Bronchial epithelial cell (primary cell): ENCODE measurements at regions not wholly inside any gene's neighbourhood (a gene's known extent, or its start where the extent isn't known, plus 50 kb on each side); places are given as distances from the start of the nearest gene placed in this dataset.
A peak's percentile ranks its signal among the peaks of the same experiment; 100 is the strongest.

Experiments
- DNase-seq: peaks from one replicate; pipeline ENCODE4 v3.0.0-alpha.2; 2010; ENCODE audit warnings: low read depth
- FAIRE-seq: peaks from 2 replicates; lab custom pipeline; 2011; peaks lifted over from hg19 to GRCh38; lab: Jason Lieb, UNC
- H3K27me3 ChIP-seq: 2 replicates; pipeline ENCODE4 v1.5.1; 2011; ENCODE audit warnings: low read length; ENCODE audit not compliant: control insufficient read depth, insufficient read depth
- H3K36me3 ChIP-seq: 2 replicates; pipeline ENCODE4 v1.5.1; 2011; ENCODE audit warnings: low read length; ENCODE audit not compliant: control insufficient read depth, insufficient read depth
- H3K4me3 ChIP-seq: 2 replicates; pipeline ENCODE4 v1.5.1; 2011; ENCODE audit warnings: mild to moderate bottlenecking, low read depth, low read length, control low read depth
- TF ChIP-seq, protein P1 (sequence below): IDR thresholded peaks from 2 replicates; pipeline ENCODE4 v1.5.1; 2011; ENCODE audit warnings: mild to moderate bottlenecking, moderate library complexity, low read length, control low read depth, inconsistent platforms; ENCODE audit not compliant: insufficient read depth, severe bottlenecking

GRCh38 chr4:176383273-176384077, 63.7 kb downstream of the SPCS3 start:
- Histone ChIP-seq H3K27me3 (no peaks in the 10 kb centered on the region), H3K4me3 (no peak overlapping the region), H3K36me3 (no peaks in the 10 kb centered on the region)
- FAIRE-seq (no peak), DNase-seq (peak; percentile 15)
- TF ChIP-seq, protein P1, sequence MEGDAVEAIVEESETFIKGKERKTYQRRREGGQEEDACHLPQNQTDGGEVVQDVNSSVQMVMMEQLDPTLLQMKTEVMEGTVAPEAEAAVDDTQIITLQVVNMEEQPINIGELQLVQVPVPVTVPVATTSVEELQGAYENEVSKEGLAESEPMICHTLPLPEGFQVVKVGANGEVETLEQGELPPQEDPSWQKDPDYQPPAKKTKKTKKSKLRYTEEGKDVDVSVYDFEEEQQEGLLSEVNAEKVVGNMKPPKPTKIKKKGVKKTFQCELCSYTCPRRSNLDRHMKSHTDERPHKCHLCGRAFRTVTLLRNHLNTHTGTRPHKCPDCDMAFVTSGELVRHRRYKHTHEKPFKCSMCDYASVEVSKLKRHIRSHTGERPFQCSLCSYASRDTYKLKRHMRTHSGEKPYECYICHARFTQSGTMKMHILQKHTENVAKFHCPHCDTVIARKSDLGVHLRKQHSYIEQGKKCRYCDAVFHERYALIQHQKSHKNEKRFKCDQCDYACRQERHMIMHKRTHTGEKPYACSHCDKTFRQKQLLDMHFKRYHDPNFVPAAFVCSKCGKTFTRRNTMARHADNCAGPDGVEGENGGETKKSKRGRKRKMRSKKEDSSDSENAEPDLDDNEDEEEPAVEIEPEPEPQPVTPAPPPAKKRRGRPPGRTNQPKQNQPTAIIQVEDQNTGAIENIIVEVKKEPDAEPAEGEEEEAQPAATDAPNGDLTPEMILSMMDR = no peak

DNA sequence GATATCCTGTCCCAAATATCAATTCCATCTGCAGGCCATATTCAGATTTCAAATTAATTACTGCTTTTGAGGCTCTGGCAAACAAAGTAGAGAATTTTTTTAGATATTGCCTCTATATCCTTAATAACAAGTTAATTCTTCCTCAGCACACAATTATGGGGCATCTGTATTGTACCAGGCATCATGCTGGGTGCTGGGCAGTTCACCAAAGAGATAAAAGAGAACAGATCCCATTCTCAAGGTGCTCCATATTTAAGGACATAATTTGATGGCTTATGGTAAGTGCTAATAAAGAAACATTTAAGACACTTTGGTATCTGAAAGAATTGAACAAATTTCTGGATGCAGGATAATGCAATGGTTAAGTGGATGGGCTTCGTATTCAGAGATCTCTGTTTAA, 65.8 kb downstream of the SPCS3 start:
- no peak overlapping the region for H3K4me3 ChIP-seq
- FAIRE-seq (no peak), DNase-seq (no peak)
- TF ChIP-seq, protein P1 = no peak
- no peaks in the 10 kb centered on the region for H3K27me3 ChIP-seq
- no peaks in the 10 kb centered on the region for H3K36me3 ChIP-seq

DNA sequence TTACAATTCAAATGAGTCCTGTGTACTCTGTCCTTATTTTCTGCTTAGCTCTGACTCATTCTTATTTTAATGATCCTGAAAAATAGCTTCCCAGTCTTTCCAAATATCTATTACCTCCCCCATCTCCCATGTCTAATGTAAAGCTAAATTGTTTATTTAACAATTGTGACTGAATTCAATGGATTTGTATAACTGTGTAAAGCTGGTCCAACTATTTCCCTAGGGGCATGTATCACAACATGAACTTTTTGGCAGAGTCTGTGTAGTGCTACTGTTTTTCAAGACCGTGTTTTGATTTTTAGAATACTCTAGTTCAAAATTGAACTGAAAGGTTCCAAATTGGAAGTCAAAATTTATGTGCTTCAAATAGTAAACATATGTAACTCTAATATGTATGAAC, 67.8 kb downstream of the SPCS3 start:
- H3K27me3 ChIP-seq = no peaks in the 10 kb centered on the region

GRCh38 chr4:176393306-176394013, 73.7 kb downstream of the SPCS3 start:
- TF ChIP-seq, protein P1 = no peak
- Histone ChIP-seq H3K4me3 (no peak overlapping the region), H3K36me3 (no peaks in the 10 kb centered on the region), H3K27me3 (no peaks in the 10 kb centered on the region)
- no peak for FAIRE-seq
- DNase-seq = no peak

More for the DNA sequence above, 67.8 kb downstream of the SPCS3 start:
- Histone ChIP-seq H3K4me3 (no peak overlapping the region), H3K36me3 (no peaks in the 10 kb centered on the region)
- TF ChIP-seq, protein P1 = no peak
- DNase-seq (no peak), FAIRE-seq (no peak)

- FAIRE-seq = no peak
- TF ChIP-seq, protein P1 = no peak
- Histone ChIP-seq H3K4me3 (no peak overlapping the region), H3K36me3 (no peaks in the 10 kb centered on the region), H3K27me3 (no peaks in the 10 kb centered on the region)
- DNase-seq = peak; percentile 72
Measured at GRCh38 chr4:176400816-176401461, 81.2 kb downstream of the SPCS3 start.
